ENCODE measurements at regions not wholly inside any gene's neighbourhood (a gene's known extent, or its start where the extent isn't known, plus 50 kb on each side); places are given as distances from the start of the nearest gene placed in this dataset.
"Not testable (repeated sequence)": the region's sequence is repeated elsewhere in the genome, so short reads cannot be mapped to it uniquely, and the experiment has no call there.

DNA sequence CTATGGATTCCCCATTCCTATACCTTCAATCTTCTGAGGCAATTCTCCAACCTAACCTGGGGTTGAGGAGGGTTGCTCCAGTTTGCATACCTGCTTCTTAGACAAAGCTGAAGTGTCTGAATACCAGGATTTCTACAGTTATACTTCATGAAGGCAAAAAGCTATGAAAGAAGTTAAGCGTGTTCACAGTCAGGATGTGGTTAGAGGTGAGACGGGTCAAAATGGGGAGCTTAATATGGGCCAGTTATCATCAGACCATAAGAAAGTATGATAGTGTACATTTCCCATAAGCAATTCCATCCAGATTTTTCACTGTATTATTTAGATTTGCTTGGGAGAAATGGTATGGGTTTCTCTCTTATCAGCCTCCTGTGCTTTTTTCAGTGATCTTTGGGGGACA lies 156.9 kb upstream of the FER start:
- no peak for DNase-seq (ENCODE audit: low read depth in 3 of 3, low spot score in 1 of 3)

GRCh38 chr5:108588323-108588722 lies 159.4 kb upstream of the FER start:
- DNase-seq (ENCODE audit: low read depth in 3 of 3, low spot score in 1 of 3), result no peak

GRCh38 chr5:108587821-108588220 lies 159.9 kb upstream of the FER start:
- DNase-seq (ENCODE audit: low read depth in 3 of 3, low spot score in 1 of 3), result no peak

GRCh38 chr5:108581026-108581425 lies 166.7 kb upstream of the FER start:
- DNase-seq (ENCODE audit: low read depth in 3 of 3, low spot score in 1 of 3), result no peak

- DNase-seq (ENCODE audit: low read depth in 3 of 3, low spot score in 1 of 3), result no peak
Observed at GRCh38 chr5:108579236-108579635, 168.5 kb upstream of the FER start.

- no peak for DNase-seq (ENCODE audit: low read depth in 3 of 3, low spot score in 1 of 3)
Observed at GRCh38 chr5:108578791-108579190, 168.9 kb upstream of the FER start.

- DNase-seq (ENCODE audit: low read depth in 3 of 3, low spot score in 1 of 3), result no peak
Observed at GRCh38 chr5:108567429-108567828, 180.3 kb upstream of the FER start.

GRCh38 chr5:108564441-108564840 lies 182.5 kb upstream of the FBXL17 start:
- DNase-seq (ENCODE audit: low read depth in 3 of 3, low spot score in 1 of 3), result no peak

DNA sequence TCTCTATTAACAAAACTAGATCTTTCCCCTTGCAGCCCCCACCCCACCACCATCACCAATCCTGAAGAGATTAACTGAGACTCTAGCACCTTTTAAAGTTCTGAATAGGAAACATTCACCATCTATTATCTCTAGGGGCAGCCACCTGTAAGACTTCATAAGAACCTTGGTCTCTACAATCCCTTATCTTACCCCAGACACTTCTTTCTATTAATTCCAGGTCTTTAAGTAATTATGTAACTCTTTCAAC lies 180.2 kb upstream of the FBXL17 start:
- no peak for DNase-seq (ENCODE audit: low read depth in 3 of 3, low spot score in 1 of 3)

GRCh38 chr5:108561416-108562204 lies 179.7 kb upstream of the FBXL17 start:
- no peak for DNase-seq (ENCODE audit: low read depth in 3 of 3, low spot score in 1 of 3)

GRCh38 chr5:108560581-108560980 lies 178.7 kb upstream of the FBXL17 start:
- DNase-seq (ENCODE audit: low read depth in 3 of 3, low spot score in 1 of 3), result no peak

- no peak for DNase-seq (ENCODE audit: low read depth in 3 of 3, low spot score in 1 of 3)
Observed at GRCh38 chr5:108560166-108560565, 178.3 kb upstream of the FBXL17 start.

DNA sequence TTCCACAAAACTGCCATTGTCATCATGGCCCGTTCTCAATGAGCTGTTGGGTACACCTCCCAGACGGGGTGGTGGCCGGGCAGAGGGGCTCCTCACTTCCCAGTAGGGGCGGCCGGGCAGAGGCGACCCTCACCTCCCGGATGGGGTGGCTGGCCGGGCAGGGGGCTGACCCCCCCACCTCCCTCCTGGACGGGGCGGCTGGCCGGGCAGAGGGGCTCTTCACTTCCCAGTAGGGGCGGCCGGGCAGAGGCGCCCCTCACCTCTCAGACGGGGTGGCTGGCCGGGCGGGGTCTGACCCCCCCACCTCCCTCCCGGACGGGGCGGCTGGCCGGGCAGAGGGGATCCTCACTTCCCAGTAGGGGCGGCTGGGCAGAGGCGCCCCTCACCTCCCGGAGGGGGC lies 176.9 kb upstream of the FBXL17 start:
- DNase-seq (ENCODE audit: low read depth in 3 of 3, low spot score in 1 of 3), result not testable (repeated sequence)

GRCh38 chr5:108558142-108558541 lies 176.2 kb upstream of the FBXL17 start:
- not testable (repeated sequence) for DNase-seq (ENCODE audit: low read depth in 3 of 3, low spot score in 1 of 3)

- no peak for DNase-seq (ENCODE audit: low read depth in 3 of 3, low spot score in 1 of 3)
Observed at GRCh38 chr5:108557686-108558085, 175.8 kb upstream of the FBXL17 start.

DNA sequence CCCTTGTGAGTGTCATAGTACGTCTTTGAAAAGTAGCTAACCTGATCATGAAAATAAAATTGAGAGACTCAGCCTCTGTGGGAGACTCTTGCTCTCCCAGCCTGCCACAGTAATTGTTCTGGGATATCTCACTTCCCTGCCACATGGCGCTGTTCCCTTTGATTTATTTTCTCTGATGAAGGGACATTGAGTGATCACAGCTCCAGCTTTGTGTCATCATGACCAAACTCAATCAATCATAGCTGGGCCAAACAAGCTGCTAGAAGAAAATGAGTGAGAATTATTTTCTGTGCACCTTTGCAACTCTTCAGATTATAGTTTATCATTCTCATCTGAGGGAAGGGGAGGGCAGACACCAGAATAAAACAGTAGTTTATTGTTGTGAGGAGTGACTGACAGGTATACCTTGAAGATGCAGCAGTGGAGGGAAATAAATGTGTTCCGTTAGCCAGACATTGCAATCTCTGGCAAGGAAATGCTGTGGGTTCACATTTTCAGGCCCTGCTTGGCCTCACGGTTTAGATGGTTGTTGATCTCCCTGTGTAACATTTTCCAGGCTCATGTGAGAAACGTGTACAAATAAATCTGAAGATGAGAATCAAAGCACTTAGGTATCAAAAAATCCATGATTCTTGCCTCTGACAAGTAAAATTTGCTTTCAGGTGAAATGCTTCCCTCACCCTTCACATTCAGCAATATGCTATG lies 174.7 kb upstream of the FBXL17 start:
- DNase-seq (ENCODE audit: low read depth in 3 of 3, low spot score in 1 of 3), result no peak

GRCh38 chr5:108548684-108549596 lies 167.0 kb upstream of the FBXL17 start:
- no peak for DNase-seq (ENCODE audit: low read depth in 3 of 3, low spot score in 1 of 3)

- DNase-seq (ENCODE audit: low read depth in 3 of 3, low spot score in 1 of 3), result no peak
Observed at GRCh38 chr5:108546939-108547338, 165.0 kb upstream of the FBXL17 start.

DNA sequence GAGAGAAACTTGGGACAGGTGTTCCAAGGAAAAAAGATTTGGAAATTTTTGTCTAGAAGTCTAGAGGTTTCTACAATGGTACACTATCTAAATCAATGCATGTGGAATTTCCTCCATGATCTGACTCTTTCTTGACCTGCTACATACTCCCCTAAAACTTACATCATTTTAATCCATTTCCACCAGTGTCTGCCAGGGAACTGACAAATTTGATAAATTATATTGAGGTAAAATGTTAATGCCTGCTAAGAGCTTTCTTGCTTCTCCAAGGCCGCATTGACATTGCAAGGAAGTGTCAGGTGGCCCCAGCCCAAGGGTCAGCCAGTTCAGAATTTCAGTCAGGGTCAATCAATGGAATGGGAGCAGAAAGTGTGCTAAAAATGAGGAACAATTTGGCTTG lies 163.4 kb upstream of the FBXL17 start:
- DNase-seq (ENCODE audit: low read depth in 3 of 3, low spot score in 1 of 3), result no peak

- DNase-seq (ENCODE audit: low read depth in 3 of 3, low spot score in 1 of 3), result no peak
Observed at GRCh38 chr5:108543486-108543885, 161.6 kb upstream of the FBXL17 start.

- no peak for DNase-seq (ENCODE audit: low read depth in 3 of 3, low spot score in 1 of 3)
Observed at GRCh38 chr5:108541836-108542235, 159.9 kb upstream of the FBXL17 start.

DNA sequence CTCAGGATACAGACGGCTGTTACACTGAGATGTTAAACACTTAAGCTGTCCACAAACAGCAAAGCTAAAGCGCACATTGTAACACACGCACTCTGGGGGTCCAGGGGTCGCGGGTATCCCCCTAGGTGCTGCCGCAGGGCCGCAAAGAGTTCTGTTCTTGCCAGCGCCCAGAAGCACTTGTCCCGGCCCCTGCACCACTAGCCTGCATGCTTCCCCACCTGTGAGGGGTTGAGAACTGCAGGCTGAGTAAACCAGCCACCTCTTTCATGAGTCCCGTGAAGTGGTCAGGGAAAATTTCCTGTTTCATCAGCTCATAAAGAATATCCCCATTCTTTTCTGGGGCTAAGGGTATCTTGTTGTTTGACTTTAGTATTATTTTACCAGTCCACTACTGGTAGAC lies 154.4 kb upstream of the FBXL17 start:
- DNase-seq (ENCODE audit: low read depth in 3 of 3, low spot score in 1 of 3), result no peak
